ENCODE measurements at regions not wholly inside any gene's neighbourhood (a gene's known extent, or its start where the extent isn't known, plus 50 kb on each side); places are given as distances from the start of the nearest gene placed in this dataset.

DNA sequence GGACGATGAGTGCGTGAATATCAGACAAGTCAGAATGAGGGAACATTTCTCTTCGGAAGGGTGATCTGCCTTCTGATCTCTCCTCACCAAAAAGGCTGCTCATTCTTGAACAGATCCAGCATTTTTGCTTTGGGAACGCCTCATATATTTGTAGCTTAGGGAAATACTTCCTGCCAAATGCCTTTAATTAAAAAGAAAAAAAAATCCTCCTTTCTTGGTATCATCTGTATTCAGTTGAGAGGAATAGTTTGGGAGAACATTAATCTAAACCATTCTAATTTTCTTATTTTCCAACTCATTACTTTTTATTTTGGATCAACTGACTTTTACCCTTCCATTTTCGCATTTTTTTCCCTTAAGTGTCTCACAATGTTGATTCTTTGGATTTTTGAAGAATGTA is 163.4 kb downstream of the SNX18 start:
- Histone ChIP-seq H3K36me3 (no peaks in the 10 kb centered on the region), H3K9me3 (no peaks in the 10 kb centered on the region), H3K27me3 (no peaks in the 10 kb centered on the region), H3K4me3 (no peak overlapping the region), H3K27ac (no peak overlapping the region), H3K4me1 (no peaks in the 10 kb centered on the region)
- intact Hi-C loops (cut with DNase I), result no loop called here
- WGBS, 2 donors, result 57 to 66% methylated on average over 5 of the region's 5 CpGs
- no peak for FAIRE-seq
- TF ChIP-seq, protein P1, sequence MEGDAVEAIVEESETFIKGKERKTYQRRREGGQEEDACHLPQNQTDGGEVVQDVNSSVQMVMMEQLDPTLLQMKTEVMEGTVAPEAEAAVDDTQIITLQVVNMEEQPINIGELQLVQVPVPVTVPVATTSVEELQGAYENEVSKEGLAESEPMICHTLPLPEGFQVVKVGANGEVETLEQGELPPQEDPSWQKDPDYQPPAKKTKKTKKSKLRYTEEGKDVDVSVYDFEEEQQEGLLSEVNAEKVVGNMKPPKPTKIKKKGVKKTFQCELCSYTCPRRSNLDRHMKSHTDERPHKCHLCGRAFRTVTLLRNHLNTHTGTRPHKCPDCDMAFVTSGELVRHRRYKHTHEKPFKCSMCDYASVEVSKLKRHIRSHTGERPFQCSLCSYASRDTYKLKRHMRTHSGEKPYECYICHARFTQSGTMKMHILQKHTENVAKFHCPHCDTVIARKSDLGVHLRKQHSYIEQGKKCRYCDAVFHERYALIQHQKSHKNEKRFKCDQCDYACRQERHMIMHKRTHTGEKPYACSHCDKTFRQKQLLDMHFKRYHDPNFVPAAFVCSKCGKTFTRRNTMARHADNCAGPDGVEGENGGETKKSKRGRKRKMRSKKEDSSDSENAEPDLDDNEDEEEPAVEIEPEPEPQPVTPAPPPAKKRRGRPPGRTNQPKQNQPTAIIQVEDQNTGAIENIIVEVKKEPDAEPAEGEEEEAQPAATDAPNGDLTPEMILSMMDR (IDR thresholded peaks at IDR 0.05), result no peak
- ATAC-seq, result no peak
- no peak for DNase-seq

DNA sequence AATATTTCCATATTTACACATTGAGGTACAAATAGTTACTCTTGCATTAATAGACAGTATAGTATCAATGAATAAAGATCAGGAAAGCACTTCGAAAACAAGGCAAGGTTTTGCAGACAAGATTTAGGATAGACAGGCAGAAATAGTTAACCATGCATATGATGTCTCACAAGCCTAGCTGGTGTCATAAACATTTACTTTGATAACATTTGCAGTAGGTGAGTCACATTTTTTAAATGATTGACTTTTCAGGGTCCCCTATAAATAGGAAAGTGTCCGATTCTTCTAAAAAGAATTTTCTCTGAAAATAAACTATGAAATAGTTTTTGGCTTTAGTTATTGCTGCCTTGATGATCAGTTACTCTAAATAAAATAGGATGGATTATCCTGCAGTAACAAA is 162.1 kb downstream of the SNX18 start:
- H3K4me3 ChIP-seq, result no peak overlapping the region
- no peaks in the 10 kb centered on the region for H3K9me3 ChIP-seq
- TF ChIP-seq, protein P1 (IDR thresholded peaks at IDR 0.05), result no peak
- intact Hi-C loops (cut with DNase I), result no loop called here
- FAIRE-seq (no peak), DNase-seq (no peak), ATAC-seq (no peak)
- WGBS, 2 donors, result 69 to 70% methylated on average over 2 of the region's 2 CpGs
- no peaks in the 10 kb centered on the region for H3K36me3 ChIP-seq
- no peaks in the 10 kb centered on the region for H3K27me3 ChIP-seq
- no peak overlapping the region for H3K27ac ChIP-seq
- no peaks in the 10 kb centered on the region for H3K4me1 ChIP-seq

DNA sequence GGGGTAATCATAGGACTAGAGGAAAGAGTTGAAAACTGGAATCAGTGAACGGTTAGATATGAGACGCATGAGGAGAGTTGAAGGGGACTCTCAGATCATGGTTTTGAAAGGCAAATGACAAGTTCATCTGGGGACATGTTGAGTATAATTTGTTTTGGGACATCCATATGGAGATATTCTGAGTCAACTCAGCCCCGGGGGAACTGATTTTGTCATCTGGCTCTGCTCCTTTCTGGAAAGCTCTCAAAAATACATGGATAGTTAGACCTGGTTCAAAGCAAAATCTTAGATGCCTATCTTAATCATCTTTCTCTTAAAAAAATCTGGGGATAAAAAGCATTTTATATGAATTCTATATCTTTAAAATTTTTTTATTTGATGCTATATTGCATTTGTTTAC is 161.2 kb downstream of the SNX18 start:
- Histone ChIP-seq H3K36me3 (no peaks in the 10 kb centered on the region), H3K4me1 (no peaks in the 10 kb centered on the region), H3K27me3 (no peaks in the 10 kb centered on the region), H3K4me3 (no peak overlapping the region), H3K27ac (no peak overlapping the region), H3K9me3 (no peaks in the 10 kb centered on the region)
- no peak for FAIRE-seq
- TF ChIP-seq, protein P1 (IDR thresholded peaks at IDR 0.05), result no peak
- intact Hi-C loops (cut with DNase I), result no loop called here
- DNase-seq, result no peak
- ATAC-seq, result no peak
- 73 to 80% methylated on average over 3 of the region's 3 CpGs for WGBS, 2 donors

DNA sequence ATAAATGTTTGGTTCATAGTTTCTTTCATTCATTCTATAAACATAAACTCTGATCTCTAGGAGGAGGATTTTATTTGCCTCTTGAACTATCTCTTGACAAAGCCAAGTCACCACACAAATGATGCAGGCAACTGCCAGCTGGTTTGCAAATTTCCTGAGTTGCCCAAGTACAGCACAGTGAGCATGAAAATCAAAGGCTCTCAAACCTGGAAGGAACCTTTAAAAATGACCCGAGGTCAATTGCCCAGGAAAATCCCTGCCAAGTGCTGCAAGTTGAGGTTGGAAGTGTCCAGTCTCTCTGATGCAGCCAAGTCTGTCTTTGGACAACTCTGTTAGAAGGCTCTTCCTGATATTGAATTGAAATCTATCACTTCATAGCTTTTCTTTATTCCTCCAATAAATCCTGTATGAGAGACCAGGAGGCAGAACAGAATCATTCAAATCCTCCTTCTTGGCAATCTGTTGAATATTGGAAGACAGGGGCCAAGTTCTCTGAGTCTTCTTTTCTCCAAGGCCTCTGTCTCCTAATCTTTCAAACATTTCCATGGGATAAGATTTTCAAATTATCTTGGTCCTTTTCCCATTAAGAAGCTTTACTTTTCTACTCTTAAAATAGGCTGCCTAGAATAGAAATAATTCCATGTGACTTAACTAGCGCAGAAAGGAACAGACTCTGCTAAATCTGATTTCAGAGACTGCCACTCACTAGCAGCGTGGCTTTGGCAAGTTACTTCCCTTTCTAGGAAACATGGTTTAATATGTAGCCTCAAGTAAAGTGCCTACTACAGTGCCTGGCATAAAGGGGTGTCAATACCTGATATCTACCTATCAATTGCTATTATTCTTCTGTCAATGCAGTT is 159.2 kb downstream of the SNX18 start:
- 62 to 70% methylated on average over 3 of the region's 3 CpGs for WGBS, 2 donors
- H3K4me1 ChIP-seq, result no peaks in the 10 kb centered on the region
- no peaks in the 10 kb centered on the region for H3K36me3 ChIP-seq
- intact Hi-C loops (cut with DNase I), result no loop called here
- no peak overlapping the region for H3K4me3 ChIP-seq
- H3K9me3 ChIP-seq, result no peaks in the 10 kb centered on the region
- ATAC-seq (peak in 1 of 4 donors; percentile 28), FAIRE-seq (no peak), DNase-seq (no peak)
- no peaks in the 10 kb centered on the region for H3K27me3 ChIP-seq
- H3K27ac ChIP-seq, result no peak overlapping the region
- TF ChIP-seq, protein P1 (IDR thresholded peaks at IDR 0.05), result no peak

DNA sequence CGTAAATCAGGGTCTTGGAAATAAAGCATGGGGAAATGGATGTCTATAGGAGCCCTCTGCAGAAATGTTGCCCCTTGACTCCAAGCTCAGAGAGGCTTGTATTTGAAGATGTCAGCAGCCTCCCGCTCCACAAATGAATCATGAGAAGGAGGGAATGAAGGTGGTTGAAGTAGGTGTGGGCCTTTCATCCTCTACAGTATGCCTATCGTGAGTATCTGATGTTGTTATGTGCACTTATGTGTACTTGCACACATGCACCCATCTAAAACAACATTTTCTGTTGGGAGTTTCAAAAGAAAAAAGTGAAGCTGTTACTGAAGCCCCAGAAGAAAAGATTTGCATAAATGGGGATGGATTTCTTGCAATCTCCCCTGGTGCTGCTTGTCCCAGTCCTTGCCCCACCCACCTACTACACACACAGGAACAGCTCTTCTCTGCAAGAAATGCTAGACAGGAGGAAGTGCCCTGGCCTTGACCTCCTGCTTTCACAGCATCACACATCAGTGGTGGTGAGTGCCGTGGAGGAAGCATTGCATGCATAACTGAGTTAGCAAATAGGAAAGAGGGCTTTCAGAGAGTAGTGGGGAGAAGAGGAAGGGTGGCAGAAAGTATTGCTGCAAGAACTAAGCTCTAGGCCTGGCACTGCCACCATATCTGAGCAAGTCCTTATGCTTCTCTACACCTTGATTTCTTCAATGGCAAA is 156.1 kb downstream of the SNX18 start:
- ATAC-seq (peak in 3 of 4 donors; percentile 40 to 83 (median 72)), DNase-seq (peak in 1 of 6 donors; percentile 49), FAIRE-seq (no peak)
- Histone ChIP-seq H3K27me3 (no peaks in the 10 kb centered on the region), H3K9me3 (no peaks in the 10 kb centered on the region), H3K36me3 (no peaks in the 10 kb centered on the region), H3K4me3 (no peak overlapping the region), H3K27ac (peak overlapping the region in 1 of 4 donors; percentile 41), H3K4me1 (no peaks in the 10 kb centered on the region)
- TF ChIP-seq, protein P1 (IDR thresholded peaks at IDR 0.05), result no peak
- intact Hi-C loops (cut with DNase I), result no loop called here
- 75 to 80% methylated on average over 4 of the region's 4 CpGs for WGBS, 2 donors

All from pancreas (tissue), 10 donors.